Sciatic nerve (tissue), 2 donors: ENCODE measurements at regions not wholly inside any gene's neighbourhood (a gene's known extent, or its start where the extent isn't known, plus 50 kb on each side); places are given as distances from the start of the nearest gene placed in this dataset.
"Not testable (repeated sequence)": the region's sequence is repeated elsewhere in the genome, so short reads cannot be mapped to it uniquely, and the experiment has no call there.

Experiments used
- ATAC-seq: fragments of 200-7000 bp; cut with Tn5 transposase; one replicate; pipeline ENCODE4 v1.9.1; 2020; ENCODE audit warnings: mild to moderate bottlenecking, moderate library complexity
- DNase-seq: peaks from one replicate; pipeline ENCODE4 v3.0.0-alpha.2; 2020; ENCODE audit warnings: low spot score
- intact Hi-C: fragments of 100-400 bp; cut with DNase I; formaldehyde crosslinking; loops from one replicate; pipeline ENCODE4 v1.14.2; 2022
- donor health status: DM: no; HTN: no; CAD: no.
- donor health status: DM: no; HTN: no; CAD: no.

DNA sequence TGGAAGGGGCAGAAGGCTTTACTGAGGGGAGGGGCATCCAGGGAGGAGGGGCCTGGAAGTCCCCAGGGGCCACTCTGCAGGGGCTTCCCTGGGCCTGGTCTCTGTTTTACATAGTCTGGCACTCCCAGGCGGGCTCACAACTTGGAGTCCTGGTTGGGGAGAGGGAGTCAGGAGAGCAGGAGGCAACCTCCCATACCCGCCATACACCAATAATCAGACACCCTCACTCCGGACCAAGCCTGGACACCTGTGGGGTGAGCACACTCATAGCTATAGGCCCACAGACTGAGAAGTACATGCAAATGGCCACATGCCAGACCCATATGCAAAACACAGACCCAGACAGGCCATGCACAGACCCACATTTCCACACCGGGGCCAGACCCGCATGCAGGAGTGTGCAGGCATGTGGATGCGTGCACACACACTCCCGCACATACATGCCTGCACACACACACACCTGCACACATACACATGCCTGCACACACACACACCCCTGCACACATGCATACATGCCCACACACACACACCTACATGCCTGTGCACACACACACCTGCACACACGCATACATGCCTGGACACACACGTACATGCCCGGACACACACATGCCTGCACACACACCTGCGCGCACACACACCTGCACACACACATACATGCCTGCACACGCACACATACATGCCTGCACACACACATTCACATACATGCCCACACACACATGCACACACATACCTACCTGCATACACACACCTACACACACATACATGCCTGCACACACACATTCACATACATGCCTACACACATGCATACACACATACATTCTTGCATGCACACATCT lies 89.5 kb upstream of the RUNX3 start:
- DNase-seq: no peak
- ATAC-seq: no peak
- intact Hi-C loops: no loop called here

DNA sequence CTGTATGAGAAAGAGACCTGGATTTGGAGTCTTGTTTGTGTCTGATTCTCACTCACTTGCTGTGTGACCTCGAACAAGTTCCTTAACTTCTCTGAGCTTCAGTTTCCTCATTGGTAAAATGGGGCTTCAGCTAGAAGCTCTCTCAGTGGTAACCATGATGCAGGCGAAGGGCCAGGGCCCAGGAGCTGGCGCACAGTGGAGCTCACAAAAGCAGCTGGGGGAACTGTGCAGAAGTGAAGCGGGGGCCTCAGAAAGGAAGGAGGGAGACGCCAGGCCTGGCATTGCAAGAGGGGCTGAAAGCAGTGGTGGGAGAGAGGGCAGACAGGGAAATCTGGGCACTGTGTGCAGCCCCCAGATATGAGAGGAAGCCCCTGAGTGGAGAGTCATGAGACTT lies 88.9 kb upstream of the RUNX3 start:
- intact Hi-C loops: no loop called here
- ATAC-seq (no peak), DNase-seq (no peak)

DNA sequence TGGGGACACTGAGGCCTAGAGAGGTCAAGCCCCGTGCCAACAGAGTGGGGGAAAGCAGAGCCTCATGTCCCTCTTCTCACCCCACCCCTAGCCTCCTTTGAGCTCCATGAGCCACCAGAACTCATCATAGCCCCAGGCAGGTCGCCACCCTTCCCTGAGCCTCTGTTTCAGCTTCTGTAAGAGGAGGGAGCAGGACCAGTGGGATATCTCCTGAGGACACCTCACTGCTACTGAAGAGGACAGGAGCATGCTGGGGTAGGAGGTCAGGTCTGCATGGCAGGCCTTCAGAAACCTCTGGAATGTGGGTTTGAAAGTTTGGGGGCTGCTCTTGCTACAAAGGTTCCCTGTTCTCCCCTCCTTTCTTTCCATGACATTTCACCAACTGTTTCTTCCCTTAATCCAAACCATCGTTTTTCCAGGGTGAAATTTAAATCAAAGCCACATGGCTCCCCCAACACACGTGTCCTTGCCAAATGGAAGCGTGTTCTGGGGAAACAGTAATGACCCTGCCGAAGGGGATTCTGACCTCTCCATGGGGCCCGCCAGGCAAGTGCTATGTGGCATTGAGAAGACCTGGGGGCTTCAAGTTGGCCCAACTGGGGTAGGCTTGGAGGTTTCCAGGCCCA lies 88.1 kb upstream of the RUNX3 start:
- intact Hi-C loops: no loop called here
- ATAC-seq (no peak), DNase-seq (no peak)

DNA sequence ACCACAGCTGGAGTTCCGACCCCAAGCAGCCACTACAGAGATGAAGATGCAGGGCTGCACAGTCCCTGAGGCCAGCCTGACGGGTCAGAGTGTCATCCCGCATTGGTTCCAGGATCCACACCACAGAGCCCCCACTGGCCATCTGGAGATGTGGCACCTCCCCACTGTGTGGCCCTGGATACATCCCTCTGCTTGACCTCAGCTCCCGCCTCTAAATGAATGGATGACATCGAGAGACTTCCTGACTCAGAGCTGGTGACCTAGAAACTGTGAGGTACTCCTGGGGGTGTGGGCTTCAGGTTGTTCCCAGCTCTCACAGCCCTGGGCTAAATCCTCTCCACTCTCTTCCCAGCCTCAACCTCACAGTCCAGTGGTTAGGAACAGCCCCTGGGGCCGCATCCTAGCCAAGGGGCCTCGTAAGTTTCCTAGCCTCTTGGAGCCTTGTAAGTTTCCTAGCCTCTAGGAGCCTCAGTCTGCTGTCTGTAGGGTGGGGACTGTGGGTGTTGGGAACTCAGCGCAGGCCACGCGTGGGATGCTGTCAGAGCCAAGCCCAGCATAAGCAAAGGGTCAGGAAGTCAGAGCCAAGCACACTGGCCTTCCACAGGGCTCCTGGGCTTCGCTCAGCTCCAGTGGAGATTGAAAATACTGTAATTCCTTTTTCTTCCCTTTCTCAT lies 87.5 kb upstream of the RUNX3 start:
- intact Hi-C loops: no loop called here
- DNase-seq: no peak
- no peak for ATAC-seq

DNA sequence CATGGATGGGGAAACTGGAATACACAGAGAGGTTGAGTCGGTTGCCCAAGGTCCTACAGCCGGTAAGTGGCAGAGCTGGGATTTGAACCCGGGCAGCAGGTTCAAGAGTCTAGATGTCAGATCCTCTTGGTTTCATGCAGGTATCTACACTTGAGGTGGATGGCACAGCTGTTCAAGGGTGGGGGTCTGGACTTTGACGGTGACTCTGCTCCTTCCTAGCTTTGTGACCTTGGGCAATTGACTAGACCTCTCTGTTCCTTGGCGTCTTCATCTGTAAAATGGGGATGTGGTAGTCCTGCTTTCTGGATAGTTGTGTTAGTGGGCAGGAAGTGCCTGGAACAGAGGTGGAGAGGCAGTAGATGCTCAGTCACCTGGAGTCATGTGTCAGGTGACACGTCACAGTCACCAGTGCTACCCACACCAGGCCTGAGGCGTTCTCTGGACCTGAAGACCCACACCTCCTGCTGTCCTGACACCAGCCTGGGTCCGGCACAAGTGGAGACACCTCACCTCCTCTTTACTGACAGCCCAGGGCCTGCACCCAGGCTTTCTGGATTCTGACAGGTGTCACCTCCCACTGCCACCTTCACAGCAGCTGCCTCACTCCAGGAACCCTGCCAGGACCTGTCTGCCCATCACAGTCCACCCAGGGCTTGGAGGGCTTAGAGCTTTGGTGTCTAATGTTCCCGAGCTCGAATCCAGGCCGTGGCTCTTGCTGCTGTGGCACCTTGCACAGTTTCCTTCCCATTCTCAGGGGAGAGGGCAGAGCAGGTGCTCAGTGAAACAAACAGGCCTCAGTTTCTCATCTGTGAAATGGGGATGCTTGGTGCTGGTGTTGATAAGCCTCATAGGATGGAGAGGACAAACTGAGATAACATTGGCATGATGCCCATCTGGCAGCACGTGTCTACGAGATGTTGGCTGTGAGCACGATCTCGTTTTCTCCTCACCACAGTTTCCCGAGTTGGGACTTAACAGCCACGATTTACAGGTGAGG lies 83.2 kb upstream of the RUNX3 start:
- ATAC-seq (no peak), DNase-seq (no peak)
- intact Hi-C loops: no loop called here

DNA sequence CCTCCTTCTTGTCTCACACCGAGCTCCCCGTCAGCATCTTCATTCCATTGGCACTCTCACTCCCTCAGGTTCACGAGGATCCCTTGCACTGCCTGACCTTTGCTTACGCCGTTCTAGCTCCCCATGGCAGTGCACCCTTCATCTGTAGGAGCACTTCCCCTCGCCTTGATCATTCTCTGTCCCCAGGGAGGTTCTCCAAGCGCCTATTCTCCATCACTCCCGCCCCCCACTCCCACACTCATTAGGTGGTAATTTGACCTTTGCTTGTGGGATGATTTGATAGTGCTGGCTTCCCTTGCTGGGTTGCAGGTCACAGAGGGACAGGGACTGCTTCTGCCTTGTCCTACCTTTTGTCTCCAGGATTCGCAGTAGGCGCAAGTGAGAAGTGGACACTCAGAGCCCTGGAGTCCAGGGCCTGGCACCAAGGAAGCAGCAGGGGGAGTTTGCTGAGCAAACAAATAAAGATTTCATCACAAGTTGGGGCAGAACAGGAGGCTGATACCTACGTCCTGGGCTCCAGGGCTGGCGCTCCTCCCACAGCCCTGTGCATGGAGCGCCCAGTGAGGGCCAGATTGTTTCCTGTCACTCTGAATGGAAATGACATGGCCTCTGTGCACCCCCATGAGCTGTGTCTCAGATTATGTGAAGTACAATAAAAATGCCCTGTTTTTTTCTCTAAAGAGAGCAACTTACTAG lies 82.0 kb upstream of the RUNX3 start:
- DNase-seq: no peak
- intact Hi-C loops: no loop called here
- ATAC-seq: no peak

DNA sequence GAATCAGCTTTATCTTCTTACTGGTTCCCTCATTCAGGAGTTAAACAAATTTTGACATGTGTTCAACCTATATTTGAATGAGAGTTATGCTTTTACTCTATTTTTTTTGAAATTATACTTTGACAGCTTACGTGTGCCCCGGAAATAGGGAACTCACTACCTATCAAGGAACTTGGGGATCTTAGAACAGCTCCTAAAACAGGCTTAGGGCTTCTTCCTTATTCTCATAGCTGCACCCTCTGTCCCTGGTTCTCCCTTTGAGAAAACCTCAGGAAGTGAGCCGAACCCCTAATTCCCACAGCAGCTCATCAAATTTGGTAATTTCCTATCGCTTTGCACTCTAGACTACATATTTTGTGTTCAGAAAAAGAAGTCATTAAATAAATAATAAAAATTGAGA lies 81.2 kb upstream of the RUNX3 start:
- intact Hi-C loops: no loop called here

DNA sequence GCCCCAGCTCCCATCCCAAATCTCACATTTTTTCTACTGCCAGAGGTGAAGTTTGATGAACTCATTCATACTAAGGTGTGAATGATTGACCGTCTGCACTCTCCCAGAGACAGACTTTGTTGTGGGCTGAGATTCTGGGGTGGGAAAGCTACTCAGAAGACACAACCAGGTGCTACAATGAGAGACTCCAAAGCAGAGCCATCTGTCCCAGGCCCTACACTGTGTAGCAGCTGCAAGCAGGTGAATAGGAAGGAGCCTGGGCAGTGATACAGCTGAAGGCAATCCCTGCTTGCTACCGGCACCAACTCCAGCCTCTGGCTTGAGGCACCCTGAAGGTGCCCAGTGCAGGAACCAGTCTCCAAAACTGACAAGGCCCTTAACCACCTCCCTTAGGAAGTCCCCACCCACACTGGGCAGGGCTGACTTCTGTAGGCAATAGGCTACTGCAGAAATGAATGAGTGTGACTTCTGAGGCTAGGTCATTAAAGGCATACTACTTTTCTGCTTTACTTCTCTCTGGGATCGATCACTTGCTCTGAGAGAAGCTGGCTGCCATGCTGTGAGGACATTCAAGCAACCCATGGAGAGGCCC lies 79.7 kb upstream of the RUNX3 start:
- ATAC-seq: no peak
- no peak for DNase-seq

More for the DNA sequence above, 81.2 kb upstream of the RUNX3 start:
- DNase-seq: no peak
- ATAC-seq: no peak

DNA sequence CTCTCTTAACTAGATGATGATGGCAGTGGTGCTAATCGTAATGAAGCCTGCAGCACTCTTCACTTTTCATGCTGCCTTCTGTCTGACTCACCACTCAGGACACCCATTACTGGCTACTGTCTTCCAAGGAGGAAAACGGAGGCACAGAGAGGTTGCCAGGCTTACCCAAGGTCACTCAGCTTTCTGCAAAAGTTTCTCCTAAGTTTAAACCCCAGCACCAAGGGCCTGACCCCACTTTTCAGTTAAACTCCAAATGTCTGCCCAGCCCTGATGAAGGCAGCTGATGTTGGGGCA lies 78.1 kb upstream of the RUNX3 start:
- ATAC-seq (no peak), DNase-seq (no peak)
- intact Hi-C loops: no loop called here

More for the DNA sequence above, 79.7 kb upstream of the RUNX3 start:
- intact Hi-C loops: no loop called here

DNA sequence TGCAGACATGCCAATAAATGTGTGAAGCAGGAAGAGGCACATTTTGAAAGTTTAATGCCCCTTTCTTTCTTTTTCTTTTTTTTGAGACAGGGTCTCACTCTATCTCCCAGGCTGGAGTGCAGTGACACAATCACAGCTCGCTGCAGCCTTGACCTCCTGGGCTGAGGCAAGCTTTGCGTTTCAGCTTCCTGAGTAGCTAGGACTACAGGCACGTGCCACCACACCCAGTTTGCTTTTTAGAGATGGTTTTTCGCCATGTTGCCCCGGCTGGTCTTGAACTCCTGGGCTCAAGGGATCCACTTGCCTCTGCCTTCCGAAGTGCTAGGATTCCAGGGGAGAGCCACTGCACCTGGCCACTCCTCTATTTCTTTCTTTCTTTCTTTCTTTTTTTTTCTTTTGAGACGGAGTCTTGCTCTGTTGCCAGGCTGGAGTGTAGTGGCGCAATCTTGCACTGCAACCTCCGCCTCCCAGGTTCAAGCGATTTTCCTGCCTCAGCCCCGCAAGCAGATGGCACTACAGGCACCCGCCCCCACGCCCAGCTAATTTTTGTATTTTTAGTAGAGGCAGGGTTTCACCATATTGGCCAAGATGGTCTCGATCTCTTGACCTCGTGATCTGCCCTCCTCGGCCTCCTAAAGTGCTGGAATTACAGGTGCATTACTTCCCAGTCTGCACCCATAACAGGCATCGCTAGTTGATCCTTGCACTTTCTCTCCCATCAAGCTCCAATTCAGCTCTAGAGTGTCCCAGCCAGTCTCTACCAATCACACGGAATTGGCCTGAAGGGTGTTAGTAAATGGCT lies 77.5 kb upstream of the RUNX3 start:
- DNase-seq, intact Hi-C loops, ATAC-seq: not testable (repeated sequence)

DNA sequence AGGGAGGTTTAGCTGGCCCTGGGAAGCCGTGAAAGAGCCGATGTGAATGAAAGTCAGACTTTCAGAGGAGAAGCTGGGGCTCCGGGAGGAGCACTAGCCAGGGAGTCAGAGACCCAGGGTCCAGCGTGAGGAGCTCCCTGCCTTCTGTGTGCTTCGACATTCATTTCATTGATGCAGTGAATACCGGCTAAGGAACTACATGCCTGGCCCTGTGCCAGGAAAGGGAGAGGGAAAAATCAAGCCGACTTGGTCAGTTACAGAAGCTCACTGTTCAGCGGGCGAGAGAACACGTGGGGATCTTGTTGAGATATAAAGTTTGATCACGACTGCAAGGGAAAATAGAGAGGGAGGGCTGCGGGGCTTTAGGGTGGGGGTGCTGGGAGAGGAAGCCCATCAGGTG lies 76.7 kb upstream of the RUNX3 start:
- ATAC-seq (no peak), DNase-seq (peak; percentile 75)
- intact Hi-C loops: no loop called here

DNA sequence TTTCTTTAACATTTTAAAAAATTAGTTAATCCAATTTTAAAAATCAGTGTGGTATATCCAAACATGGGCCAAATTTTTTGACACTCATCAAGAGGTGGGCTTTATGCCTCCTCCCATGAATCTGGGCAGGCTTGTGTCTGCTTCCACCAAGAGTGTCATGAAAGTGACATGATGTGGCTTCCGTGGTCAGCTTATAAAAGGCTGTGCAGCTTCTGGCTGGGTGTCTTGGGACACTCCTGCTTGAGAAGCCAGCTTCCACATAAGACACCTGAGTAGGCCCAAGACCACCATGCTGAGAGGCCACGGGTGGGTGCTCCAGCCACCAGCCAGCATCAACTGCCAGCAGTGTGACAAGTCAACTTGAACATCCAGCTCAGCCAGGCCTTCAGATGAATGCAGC lies 74.3 kb upstream of the RUNX3 start:
- DNase-seq (no peak), ATAC-seq (no peak)
- intact Hi-C loops: no loop called here

DNA sequence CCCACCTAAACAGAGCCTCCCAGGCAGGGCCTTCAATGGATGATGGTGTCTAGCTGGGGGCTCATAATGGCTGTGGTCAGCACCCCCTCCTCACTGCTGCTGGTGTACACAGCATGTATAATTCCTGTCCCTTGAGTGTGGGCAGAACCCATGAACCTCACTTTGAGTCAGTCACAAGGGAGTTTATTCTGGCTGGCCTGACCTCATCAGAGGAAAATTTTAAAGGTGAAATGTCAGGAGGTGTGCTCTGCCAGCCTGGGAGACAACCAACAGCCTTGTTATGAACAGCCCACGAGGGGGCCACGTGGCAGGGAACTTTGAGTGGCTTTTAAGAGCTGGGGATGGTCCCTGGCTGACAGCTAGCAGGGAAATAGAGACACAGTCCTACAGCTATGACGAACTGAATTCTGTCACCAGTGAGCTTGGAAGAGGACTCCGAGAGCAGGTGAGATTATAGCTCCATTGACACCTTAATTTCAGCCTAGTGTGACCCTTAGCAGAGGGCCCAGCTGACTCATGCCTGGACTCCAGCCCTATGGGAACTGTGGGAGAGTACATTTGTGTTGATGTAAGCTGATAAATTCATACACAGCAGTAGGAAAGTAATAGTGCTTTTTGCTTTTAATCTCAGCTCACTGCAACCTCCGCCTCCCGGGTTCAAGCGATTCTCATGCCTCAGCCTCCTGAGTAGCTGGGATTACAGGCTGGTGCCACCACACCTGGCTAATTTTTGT lies 73.5 kb upstream of the RUNX3 start:
- no peak for DNase-seq
- no peak for ATAC-seq
- intact Hi-C loops: no loop called here

DNA sequence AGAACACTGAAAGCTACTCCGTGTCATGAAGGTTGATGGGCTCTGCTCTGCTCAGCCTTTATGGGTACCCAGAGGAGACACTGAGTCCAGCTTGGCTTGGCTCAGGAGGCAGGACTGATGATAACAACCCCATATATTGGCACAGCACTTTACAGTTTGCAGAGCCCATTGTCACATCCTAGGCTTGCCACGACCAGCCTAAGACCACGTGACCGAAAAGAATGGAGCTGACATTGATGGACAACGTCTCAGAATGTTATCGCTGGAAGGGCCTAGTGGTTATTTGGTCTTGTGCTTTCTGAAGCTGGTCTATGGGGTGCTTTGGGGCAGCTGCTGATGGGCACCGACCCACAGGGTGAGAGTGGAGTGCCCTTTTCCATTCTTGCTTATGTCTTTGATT lies 72.9 kb upstream of the RUNX3 start:
- DNase-seq (no peak), ATAC-seq (no peak)
- intact Hi-C loops: no loop called here

DNA sequence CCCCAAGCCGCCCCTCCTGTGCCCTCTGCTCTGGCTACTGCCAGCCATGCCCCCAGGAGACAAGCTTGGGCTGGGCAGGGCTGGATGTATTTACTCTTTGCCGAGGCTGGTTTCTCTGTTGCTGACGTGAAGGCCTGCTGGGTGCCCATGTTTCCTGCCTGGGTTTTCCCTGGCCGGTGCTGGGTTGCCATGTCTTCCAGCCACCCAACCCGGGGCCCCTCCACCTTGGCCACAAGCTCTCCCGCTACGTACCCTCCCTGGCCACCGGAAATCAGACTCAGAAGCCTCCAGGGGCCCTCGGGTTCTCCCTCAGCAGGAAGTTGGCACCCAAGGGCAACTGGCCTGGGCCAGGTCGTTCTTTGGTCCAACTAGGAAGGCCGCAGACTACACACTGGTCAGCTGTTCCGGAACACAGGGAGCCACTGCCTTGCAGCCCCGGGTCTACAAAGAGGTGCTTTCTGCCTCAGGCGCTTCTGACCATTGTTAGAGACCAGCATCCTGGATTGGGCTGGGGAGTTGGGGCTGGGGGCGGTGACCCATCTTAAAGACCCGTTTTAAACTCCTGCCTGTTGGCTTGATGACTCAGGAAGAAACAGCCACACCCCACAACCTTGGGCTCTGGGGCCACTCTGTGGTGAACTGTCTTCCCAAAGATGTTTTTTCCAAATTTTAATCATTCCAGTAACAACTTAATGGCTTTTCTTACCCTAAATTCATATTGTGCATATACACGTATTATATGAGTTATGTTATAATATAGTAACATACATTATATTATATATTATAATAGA lies 71.2 kb upstream of the RUNX3 start:
- ATAC-seq (no peak), DNase-seq (no peak)
- intact Hi-C loops: no loop called here

DNA sequence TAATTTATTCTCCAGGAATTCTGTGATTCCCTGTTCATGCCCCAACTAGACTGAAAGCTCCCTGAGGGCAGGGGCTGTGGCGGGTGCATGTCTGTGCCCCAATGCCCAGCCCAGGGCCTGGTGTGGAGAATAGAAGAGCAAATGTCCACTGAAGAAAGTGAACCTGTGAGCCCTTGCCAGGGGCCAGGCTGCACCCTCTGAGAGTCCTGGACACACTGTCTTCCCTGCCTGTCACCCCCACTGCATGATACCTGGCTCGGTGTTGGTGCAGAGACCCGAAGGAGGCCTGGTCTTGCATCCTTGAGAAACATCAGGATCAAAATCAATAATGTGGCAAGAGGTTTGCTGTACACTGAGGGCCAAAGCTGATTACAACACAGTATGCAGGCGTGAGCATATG lies 69.8 kb upstream of the RUNX3 start:
- intact Hi-C loops: no loop called here
- DNase-seq (no peak), ATAC-seq (no peak)
